ENCODE measurements at regions not wholly inside any gene's neighbourhood (a gene's known extent, or its start where the extent isn't known, plus 50 kb on each side); places are given as distances from the start of the nearest gene placed in this dataset.
A peak's percentile ranks its signal among the peaks of the same experiment; 100 is the strongest.

GRCh38 chr4:137733174-137734141 lies 201.2 kb upstream of the PCDH18 start:
- peak; percentile 8 for DNase-seq

DNA sequence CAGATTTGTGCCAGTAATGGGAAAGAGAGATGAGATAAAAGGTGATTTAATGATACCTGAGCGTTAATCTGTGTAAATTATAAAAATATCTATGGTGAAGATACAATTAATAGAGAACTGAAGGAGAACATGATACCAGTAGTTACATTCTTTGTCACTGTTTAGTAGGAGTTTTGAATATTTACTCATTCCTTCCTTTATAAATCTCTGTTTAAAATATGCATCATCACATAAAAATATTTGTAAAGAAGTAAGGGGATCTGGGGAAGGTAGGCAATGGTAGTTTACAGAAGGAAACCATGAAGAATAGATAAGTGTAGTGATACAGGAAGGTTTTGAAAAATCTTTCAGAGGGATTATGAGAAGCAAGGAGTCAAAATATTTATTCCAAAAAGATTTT lies 190.6 kb upstream of the PCDH18 start:
- no peak for DNase-seq

DNA sequence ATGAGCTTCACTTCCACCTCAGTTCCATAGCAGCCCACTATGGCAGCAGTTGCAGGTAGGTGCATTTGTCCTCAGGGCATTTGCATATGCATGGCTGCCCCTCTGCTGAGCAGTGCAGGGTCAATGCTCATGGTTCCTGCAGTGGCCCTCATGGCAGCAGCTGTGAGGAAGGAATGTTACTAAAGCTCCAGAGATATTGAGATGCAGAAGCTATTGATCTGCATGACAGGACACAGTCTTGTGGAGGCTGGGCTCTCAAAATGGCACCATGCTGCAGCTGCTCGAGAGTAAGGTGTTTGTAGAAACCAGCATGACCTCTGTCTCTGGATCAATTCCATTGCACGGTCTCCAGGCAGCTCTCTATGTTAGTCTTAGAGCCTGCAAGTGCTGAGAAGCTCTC lies 179.2 kb upstream of the PCDH18 start:
- no peak for DNase-seq

DNA sequence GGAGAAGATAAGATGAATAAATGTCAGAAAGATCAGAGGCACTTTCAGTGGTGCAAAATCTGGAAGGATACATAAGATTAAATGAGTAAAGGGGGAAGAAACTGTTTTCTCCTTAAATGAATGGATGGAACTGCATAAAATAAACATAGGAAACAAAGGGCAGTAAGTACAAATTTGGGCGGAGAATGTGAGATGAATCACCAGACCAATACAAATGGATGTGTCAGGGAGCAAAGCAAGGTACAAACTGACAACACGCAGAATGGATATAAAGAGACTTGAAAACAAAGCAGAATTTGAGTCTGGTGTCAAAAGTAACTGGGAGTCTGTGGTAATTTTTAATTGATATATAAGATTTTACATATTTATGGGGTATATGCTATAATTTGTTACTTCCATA lies 175.3 kb upstream of the PCDH18 start:
- DNase-seq = no peak

DNA sequence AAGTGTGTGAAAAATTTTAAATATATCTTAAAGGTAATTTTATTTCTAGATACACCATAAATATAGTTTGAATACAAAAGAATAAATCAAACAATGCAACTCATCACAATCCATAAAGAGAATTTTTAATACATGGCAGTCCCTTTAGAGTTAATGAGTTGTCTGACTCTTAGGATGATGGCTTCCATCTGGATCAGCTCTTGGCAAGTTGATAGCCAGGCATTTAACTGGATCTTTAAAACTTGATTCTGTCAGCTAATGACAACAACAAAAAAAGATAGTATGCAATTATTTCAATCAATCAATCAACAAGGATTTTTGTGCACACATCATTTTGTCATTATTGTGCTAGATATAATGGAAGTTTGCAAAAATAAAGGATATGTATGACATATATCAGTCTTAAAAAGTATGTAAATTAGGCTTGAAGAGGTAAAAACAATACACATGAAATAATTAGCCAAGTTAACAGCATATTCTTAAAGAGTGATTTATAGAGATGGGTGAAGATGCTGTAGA lies 174.9 kb upstream of the PCDH18 start:
- DNase-seq = no peak

DNA sequence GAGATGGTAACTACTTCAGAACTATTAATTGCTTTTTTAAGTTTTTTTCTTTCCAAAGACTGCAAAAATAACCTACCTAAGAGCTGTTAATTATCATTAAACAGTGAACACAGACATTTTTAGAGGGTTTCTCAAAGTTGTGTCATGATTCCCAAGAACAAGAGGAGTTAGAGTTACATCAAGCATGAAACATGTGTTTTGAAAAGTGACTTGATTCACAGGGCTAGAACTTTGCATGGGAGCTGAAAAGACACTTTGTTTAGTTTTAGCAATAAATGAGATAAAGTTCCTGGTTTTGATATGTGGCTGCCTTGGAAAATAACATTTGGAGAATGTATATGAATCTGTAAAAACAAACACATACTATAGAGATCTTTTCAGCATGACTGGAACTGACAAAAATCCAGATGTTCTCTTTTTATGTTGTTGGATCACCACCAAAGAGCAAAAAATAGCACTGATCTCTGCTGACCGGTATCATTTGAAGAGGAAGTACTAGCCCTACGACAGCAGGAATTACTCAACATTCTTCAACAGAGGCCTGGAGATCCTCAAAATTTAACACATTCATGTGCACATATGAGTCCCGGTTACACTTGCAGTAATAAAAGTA lies 173.0 kb upstream of the PCDH18 start:
- peak; percentile 45 for DNase-seq

DNA sequence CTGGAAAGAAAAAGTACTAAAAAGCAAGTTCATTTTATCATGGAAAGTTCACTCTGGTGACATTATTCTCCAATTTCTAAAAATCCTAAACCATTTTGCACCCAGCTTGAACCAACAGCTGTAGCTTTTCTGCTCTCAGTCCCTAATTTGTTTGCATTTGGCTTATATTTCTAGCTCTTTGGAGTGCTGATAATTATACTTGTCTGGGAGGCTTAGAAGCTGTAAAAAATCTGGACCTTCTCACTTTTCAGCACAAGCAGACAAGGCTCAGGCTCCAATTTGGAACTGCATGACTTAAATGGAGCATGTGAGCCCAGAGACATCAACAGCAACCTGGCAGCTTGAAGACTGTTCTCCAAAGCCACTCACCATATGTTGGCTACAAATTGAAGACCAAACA lies 170.9 kb upstream of the PCDH18 start:
- no peak for DNase-seq

GRCh38 chr4:137702512-137702911 lies 170.2 kb upstream of the PCDH18 start:
- DNase-seq = no peak

- no peak for DNase-seq
Measured at GRCh38 chr4:137701401-137701800, 169.1 kb upstream of the PCDH18 start.

GRCh38 chr4:137700751-137701150 lies 168.5 kb upstream of the PCDH18 start:
- DNase-seq = no peak

- DNase-seq = no peak
Measured at GRCh38 chr4:137700072-137700471, 167.8 kb upstream of the PCDH18 start.

DNA sequence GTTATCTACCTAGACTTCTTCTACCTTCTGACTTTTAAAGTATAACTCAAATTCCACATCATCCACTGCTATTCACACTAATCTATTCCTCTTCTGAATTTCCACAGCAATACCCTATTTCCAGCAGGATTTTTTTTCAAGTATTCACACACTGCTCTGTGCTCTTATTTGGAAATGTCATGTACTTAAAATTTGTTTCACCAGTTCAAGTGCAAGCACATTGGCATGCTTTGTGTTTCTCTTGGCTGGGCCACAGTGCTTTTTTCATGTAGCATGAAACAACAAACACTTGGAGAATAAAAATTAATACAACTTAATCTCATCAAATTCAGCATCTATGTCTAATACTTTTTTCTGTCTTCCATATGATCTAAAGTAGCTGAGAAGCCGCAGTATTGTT lies 161.8 kb upstream of the PCDH18 start:
- DNase-seq = no peak

- DNase-seq = no peak
Measured at GRCh38 chr4:137693641-137694040, 161.3 kb upstream of the PCDH18 start.

GRCh38 chr4:137692205-137692604 lies 159.9 kb upstream of the PCDH18 start:
- no peak for DNase-seq

- no peak for DNase-seq
Measured at GRCh38 chr4:137688651-137689050, 156.4 kb upstream of the PCDH18 start.

DNA sequence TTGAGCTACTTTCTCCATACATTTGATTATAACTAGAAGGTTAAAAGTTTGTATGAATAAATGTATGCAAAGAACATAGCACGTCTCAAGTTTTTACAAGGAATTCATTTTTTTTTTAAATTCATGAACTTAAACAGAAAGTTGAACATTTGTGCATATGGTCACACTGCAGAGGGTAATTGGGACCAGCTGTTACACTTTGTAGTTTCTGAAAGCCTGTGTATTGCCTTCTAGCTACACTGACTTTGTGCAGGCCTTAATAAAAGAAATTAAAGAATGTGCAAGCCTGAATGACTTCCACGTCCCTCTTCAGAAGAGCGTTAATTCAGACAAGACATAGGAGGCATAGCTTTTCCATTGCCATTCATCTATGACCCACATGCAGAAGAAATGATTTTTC lies 153.1 kb upstream of the PCDH18 start:
- DNase-seq = no peak

DNA sequence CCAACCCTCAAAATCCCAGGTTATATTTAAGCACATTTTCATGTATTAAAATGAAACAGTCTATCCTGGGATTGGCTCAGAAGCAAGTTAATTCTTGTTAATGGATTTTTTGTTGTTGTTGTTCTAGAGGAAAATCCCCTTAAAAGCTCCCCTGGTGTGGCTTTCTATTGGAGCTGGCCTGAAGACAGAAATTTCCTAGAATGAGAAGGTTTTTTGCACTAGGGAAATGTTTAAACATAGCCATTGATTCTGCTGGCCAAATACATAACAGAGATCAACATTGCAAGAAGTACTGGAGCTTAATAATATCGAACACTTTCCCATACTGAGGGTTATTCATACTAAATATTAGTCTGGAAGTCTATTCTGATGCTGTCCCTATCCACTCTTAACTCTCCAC lies 148.8 kb upstream of the PCDH18 start:
- no peak for DNase-seq

GRCh38 chr4:137678796-137679195 lies 146.5 kb upstream of the PCDH18 start:
- peak; percentile 77 for DNase-seq

DNA sequence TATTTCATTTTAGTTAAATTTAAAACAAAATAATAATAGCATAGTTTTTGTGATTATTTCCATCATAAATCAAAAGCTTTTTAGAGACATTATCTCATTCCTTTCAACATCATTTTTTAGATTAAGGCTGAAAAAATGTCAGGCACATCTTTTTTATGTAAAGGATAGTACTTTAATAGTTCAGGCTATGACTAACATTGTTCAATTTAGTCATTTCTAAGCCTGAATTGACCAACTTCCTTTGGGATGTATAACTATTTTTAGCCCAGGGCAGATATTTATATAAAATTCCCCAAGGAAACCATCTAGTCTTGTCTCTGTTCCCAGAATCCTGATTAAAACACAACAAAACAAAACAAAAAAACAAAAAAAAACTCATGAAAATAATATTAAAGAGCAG lies 145.6 kb upstream of the PCDH18 start:
- DNase-seq = peak; percentile 20

DNA sequence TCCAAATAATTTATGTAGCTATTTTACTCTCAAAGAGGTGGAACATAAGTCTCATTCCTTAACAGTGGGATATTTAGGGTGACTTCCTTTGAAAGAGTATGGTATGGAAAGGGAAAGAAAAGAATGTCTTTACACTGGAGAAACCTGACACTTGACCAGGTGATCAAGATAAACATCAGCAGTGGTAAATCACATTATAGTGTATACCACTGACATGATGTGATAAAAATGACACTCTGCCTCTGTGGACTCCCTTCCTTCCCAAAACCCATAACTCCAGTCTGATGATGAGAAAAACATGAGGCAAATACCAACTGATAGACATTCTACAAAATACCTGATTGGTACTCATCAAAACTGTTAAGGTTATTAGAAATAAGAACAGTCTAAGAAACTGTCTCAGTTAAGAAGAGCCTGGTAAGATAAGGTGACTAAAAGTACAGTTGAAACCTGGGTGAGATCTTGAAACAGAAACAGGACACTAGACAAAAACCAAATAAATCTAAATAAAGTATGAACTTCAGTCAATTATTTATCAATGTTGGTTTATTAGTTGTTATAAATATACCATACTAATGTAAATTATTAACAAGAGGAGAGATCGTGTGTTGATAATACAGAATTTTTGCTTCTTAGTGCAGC lies 144.2 kb upstream of the PCDH18 start:
- DNase-seq = no peak

- no peak for DNase-seq
Measured at GRCh38 chr4:137674066-137674465, 141.8 kb upstream of the PCDH18 start.

- DNase-seq = no peak
Measured at GRCh38 chr4:137668885-137669545, 136.7 kb upstream of the PCDH18 start.

- DNase-seq = no peak
Measured at GRCh38 chr4:137664416-137664815, 132.1 kb upstream of the PCDH18 start.

All from kidney glomerular epithelial cell (primary cell).